IPS-15b (cell line): ENCODE measurements at regions not wholly inside any gene's neighbourhood (a gene's known extent, or its start where the extent isn't known, plus 50 kb on each side); places are given as distances from the start of the nearest gene placed in this dataset.

ENCODE experiments used
- H3K27me3 ChIP-seq: one replicate; pipeline ENCODE4 v1.6.1; 2013; ENCODE audit warnings: low read length; ENCODE audit not compliant: control insufficient read depth, insufficient read depth
- H3K36me3 ChIP-seq: one replicate; pipeline ENCODE4 v1.6.1; 2013; ENCODE audit warnings: low read length; ENCODE audit not compliant: control insufficient read depth, insufficient read depth
- H3K4me1 ChIP-seq: one replicate; pipeline ENCODE4 v1.6.1; 2013; ENCODE audit warnings: mild to moderate bottlenecking, low read length; ENCODE audit not compliant: control insufficient read depth, insufficient read depth
- H3K4me3 ChIP-seq: one replicate; pipeline ENCODE4 v1.5.1; 2013; ENCODE audit warnings: low read depth, low read length
- H3K9ac ChIP-seq: one replicate; pipeline ENCODE4 v1.6.1; 2013; ENCODE audit warnings: low read depth, mild to moderate bottlenecking, low read length
- H3K9me3 ChIP-seq: one replicate; pipeline ENCODE4 v1.6.1; 2013; ENCODE audit warnings: mild to moderate bottlenecking, low read length; ENCODE audit not compliant: control insufficient read depth, insufficient read depth

DNA sequence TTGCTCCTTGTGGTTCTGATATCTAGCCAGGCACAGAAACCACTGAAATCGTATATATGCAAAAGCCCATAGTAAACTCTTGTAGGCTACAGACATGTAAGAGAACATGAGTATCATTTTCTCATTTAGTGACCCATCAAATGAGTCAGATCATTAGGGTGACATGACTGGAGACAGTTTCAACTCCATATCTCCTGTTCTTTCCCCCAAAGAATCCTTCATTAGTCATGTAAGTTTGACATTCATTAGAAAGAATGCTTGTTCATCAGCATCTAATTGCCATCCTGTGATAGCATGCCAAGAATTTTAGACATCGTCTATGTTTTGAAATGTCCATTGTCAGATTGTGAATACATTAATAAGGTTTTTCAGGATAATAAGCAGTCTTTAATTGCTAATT, 264.9 kb upstream of the TPM1 start:
- Histone ChIP-seq H3K4me3 (no peak overlapping the region), H3K9me3 (no peaks in the 10 kb centered on the region), H3K9ac (no peak overlapping the region), H3K4me1 (peaks cover 3% of the 10 kb centered on the region), H3K36me3 (no peaks in the 10 kb centered on the region), H3K27me3 (no peaks in the 10 kb centered on the region)

GRCh38 chr15:62779036-62779770, 263.3 kb upstream of the TPM1 start:
- Histone ChIP-seq H3K4me1 (peaks cover 3% of the 10 kb centered on the region), H3K9me3 (no peaks in the 10 kb centered on the region), H3K4me3 (no peak overlapping the region), H3K9ac (no peak overlapping the region), H3K36me3 (no peaks in the 10 kb centered on the region), H3K27me3 (no peaks in the 10 kb centered on the region)

DNA sequence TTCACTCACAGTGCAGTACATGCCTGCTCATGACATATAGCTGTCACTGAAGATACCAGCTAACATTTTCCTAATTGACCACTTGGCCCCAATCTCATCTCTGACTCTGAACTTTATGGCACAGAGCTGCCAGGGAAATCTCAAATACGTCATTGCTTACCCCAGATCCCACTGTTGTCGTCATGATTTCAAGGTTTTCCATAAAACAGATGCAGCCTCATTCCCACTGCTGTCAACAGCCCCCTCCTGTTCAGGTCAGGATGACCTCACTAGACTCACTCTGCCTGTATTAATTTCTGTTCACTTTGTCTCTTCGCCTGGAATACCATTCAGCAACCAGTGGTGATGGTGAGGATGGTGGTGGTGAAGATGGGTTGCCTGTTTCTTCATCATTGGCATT, 262.6 kb upstream of the TPM1 start:
- Histone ChIP-seq H3K9ac (no peak overlapping the region), H3K4me3 (no peak overlapping the region), H3K27me3 (no peaks in the 10 kb centered on the region), H3K9me3 (no peaks in the 10 kb centered on the region), H3K36me3 (no peaks in the 10 kb centered on the region), H3K4me1 (peaks cover 3% of the 10 kb centered on the region)

DNA sequence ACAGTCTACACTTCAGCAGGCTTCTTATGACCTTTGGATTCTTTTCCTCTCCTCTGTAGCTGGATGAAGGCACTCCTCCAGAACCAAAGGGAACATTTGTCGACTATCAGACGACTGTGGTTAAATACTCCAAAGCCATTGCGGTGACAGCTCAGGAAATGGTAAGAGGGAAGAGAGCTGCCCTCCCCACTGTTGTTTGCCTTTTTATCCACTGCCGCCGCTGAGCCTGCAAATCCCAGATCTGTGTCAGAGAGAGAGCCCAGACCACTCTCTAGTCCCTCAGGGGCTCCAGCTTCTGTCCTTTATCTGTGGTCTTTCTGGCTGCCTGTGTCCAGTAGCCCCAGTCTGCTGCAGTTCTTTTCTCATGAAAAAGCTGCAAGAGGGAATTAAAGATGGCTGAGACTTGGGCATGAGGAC, 261.5 kb upstream of the TPM1 start:
- no peak overlapping the region for H3K9ac ChIP-seq
- no peak overlapping the region for H3K4me3 ChIP-seq
- no peaks in the 10 kb centered on the region for H3K27me3 ChIP-seq
- H3K9me3 ChIP-seq: no peaks in the 10 kb centered on the region
- H3K4me1 ChIP-seq: no peaks in the 10 kb centered on the region
- no peaks in the 10 kb centered on the region for H3K36me3 ChIP-seq

- no peaks in the 10 kb centered on the region for H3K27me3 ChIP-seq
- no peaks in the 10 kb centered on the region for H3K9me3 ChIP-seq
- H3K9ac ChIP-seq: no peak overlapping the region
- no peaks in the 10 kb centered on the region for H3K4me1 ChIP-seq
- no peaks in the 10 kb centered on the region for H3K36me3 ChIP-seq
- H3K4me3 ChIP-seq: no peak overlapping the region
These were observed 260.3 kb upstream of the TPM1 start for GRCh38 chr15:62782071-62782841.

- Histone ChIP-seq H3K4me1 (no peaks in the 10 kb centered on the region), H3K9ac (no peak overlapping the region), H3K9me3 (no peaks in the 10 kb centered on the region), H3K36me3 (no peaks in the 10 kb centered on the region), H3K4me3 (no peak overlapping the region), H3K27me3 (no peaks in the 10 kb centered on the region)
These were observed 259.7 kb upstream of the TPM1 start for GRCh38 chr15:62782896-62783295.

DNA sequence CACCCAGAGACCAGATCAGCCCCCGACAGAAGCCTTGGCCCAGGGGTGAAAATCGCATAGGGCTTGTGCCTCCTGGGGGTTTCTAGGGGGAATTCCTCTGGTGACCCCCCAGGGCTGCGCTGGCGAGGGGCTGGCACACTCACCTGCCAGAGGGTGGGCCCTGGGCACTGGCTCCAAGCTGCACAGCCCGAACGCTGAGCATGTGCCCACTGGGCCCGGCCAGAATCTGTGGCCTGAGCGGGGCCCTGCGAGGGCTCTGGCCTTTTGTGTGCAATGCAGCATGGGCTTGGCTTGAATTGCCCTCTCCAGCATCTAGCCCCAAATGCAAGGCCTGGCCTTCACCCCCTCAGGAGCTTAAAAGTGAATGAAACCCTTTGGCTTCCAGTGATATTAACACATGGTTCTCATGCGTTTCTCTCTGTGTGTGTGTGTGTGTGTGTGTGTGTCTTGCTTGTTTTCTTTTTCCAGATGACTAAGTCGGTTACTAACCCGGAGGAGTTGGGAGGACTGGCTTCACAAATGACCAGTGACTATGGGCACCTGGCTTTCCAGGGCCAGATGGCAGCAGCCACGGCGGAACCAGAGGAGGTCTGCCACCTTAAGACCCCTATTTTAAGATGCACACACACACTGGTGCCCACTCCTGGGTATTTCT, 259.1 kb upstream of the TPM1 start:
- Histone ChIP-seq H3K9me3 (no peaks in the 10 kb centered on the region), H3K4me1 (no peaks in the 10 kb centered on the region)

GRCh38 chr15:62785881-62786828, 256.4 kb upstream of the TPM1 start:
- H3K9me3 ChIP-seq: no peaks in the 10 kb centered on the region
- no peak overlapping the region for H3K4me3 ChIP-seq
- H3K36me3 ChIP-seq: no peaks in the 10 kb centered on the region
- H3K27me3 ChIP-seq: no peaks in the 10 kb centered on the region
- H3K4me1 ChIP-seq: no peaks in the 10 kb centered on the region
- no peak overlapping the region for H3K9ac ChIP-seq

More for the DNA sequence above, 259.1 kb upstream of the TPM1 start:
- Histone ChIP-seq H3K4me3 (no peak overlapping the region), H3K27me3 (no peaks in the 10 kb centered on the region), H3K36me3 (no peaks in the 10 kb centered on the region), H3K9ac (no peak overlapping the region)

GRCh38 chr15:62787401-62787800, 255.1 kb upstream of the TPM1 start:
- Histone ChIP-seq H3K9me3 (no peaks in the 10 kb centered on the region), H3K9ac (no peak overlapping the region), H3K27me3 (no peaks in the 10 kb centered on the region), H3K36me3 (no peaks in the 10 kb centered on the region), H3K4me3 (no peak overlapping the region), H3K4me1 (no peaks in the 10 kb centered on the region)

DNA sequence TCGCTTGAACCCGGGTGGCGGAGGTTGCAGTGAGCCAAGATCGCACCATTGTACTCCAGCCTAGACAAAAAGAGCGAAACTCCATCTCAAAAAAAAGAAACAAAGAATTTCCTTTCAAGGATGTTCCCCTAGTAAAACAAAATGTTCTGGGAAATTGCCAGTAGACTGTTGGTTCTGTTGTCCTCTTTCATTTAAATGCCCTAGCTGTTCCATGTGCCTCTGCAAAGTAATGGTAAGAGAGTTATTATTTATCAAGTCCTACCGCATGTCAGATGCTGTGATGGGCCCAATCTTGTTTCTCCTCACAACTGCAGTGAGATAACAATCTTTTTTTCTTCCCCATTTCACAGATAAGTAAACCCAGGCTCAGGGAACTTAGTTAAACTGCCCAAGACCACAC, 254.3 kb upstream of the TPM1 start:
- no peaks in the 10 kb centered on the region for H3K36me3 ChIP-seq
- H3K9ac ChIP-seq: no peak overlapping the region
- H3K4me1 ChIP-seq: no peaks in the 10 kb centered on the region
- no peak overlapping the region for H3K4me3 ChIP-seq
- H3K27me3 ChIP-seq: no peaks in the 10 kb centered on the region
- H3K9me3 ChIP-seq: no peaks in the 10 kb centered on the region

- no peaks in the 10 kb centered on the region for H3K36me3 ChIP-seq
- H3K4me1 ChIP-seq: no peaks in the 10 kb centered on the region
- no peak overlapping the region for H3K9ac ChIP-seq
- H3K9me3 ChIP-seq: no peaks in the 10 kb centered on the region
- no peak overlapping the region for H3K4me3 ChIP-seq
- H3K27me3 ChIP-seq: no peaks in the 10 kb centered on the region
These were observed 252.0 kb upstream of the TPM1 start for GRCh38 chr15:62790546-62790945.
